Ishikawa (cell line): ENCODE measurements at regions not wholly inside any gene's neighbourhood (a gene's known extent, or its start where the extent isn't known, plus 50 kb on each side); places are given as distances from the start of the nearest gene placed in this dataset.

ENCODE experiments used
- CEBPB ChIP-seq: IDR thresholded peaks from 2 replicates; pipeline ENCODE4 v1.6.1; 2012
- CREB1 ChIP-seq: IDR thresholded peaks from 2 replicates; pipeline ENCODE4 v1.6.1; 2012; ENCODE audit warnings: low read depth
- EGR1 ChIP-seq: IDR thresholded peaks from 2 replicates; pipeline ENCODE4 v1.6.1; 2012
- EP300 ChIP-seq: IDR thresholded peaks from 2 replicates; pipeline ENCODE4 v1.6.1; 2012; ENCODE audit warnings: borderline replicate concordance
- FOXM1 ChIP-seq: IDR thresholded peaks from 2 replicates; pipeline ENCODE4 v1.6.1; 2012; ENCODE audit warnings: low read depth, borderline replicate concordance
- NFIC ChIP-seq: IDR thresholded peaks from 2 replicates; pipeline ENCODE4 v1.6.1; 2012
- RAD21 ChIP-seq: IDR thresholded peaks from 2 replicates; pipeline ENCODE4 v1.6.1; 2012; ENCODE audit warnings: low read depth
- TAF1 ChIP-seq: IDR thresholded peaks from 2 replicates; pipeline ENCODE4 v1.6.1; 2012; ENCODE audit warnings: low read depth, mild to moderate bottlenecking
- TCF12 ChIP-seq: IDR thresholded peaks from 2 replicates; pipeline ENCODE4 v1.6.1; 2012; ENCODE audit warnings: low read depth
- TEAD4 ChIP-seq: IDR thresholded peaks from 2 replicates; pipeline ENCODE4 v1.6.1; 2012
- ZBTB7A ChIP-seq: IDR thresholded peaks from 2 replicates; pipeline ENCODE4 v1.6.1; 2012; ENCODE audit warnings: low read depth
- TF ChIP-seq, protein P1 (sequence below): IDR thresholded peaks from 2 replicates; pipeline ENCODE4 v1.6.1; 2012; ENCODE audit warnings: low read depth, mild to moderate bottlenecking
- TF ChIP-seq, protein P2 (sequence below): IDR thresholded peaks from 2 replicates; pipeline ENCODE4 v1.6.1; 2012
- TF ChIP-seq, protein P3 (sequence below): IDR thresholded peaks from 2 replicates; pipeline ENCODE4 v1.6.1; 2012

DNA sequence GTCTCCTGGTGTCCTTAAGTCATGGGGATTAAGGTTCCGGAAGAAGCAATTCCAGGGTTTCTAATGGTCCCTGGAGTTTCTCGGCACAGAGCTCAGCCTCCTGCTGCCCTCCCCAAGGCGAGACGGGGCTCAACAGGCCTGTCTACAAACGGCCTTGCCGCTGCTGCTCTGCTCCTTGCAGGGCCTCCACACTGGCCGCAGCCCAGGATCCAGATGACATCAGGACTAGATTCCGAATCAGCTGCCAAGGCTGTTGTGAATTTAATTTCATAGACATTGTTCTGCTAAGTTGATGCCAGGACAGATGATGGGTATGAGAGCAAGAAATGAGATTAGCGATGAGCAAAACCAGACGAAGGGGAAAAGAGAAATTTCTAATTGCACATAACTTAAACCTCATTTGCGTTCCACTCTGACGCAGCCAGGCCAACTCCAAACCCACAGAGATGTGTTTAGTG is 103.6 kb upstream of the BACE2 start:
- no peak for TF ChIP-seq NFIC
- TF ChIP-seq RAD21 = no peak
- TF ChIP-seq EP300 = no peak
- no peak for TF ChIP-seq TCF12
- TF ChIP-seq, protein P1, sequence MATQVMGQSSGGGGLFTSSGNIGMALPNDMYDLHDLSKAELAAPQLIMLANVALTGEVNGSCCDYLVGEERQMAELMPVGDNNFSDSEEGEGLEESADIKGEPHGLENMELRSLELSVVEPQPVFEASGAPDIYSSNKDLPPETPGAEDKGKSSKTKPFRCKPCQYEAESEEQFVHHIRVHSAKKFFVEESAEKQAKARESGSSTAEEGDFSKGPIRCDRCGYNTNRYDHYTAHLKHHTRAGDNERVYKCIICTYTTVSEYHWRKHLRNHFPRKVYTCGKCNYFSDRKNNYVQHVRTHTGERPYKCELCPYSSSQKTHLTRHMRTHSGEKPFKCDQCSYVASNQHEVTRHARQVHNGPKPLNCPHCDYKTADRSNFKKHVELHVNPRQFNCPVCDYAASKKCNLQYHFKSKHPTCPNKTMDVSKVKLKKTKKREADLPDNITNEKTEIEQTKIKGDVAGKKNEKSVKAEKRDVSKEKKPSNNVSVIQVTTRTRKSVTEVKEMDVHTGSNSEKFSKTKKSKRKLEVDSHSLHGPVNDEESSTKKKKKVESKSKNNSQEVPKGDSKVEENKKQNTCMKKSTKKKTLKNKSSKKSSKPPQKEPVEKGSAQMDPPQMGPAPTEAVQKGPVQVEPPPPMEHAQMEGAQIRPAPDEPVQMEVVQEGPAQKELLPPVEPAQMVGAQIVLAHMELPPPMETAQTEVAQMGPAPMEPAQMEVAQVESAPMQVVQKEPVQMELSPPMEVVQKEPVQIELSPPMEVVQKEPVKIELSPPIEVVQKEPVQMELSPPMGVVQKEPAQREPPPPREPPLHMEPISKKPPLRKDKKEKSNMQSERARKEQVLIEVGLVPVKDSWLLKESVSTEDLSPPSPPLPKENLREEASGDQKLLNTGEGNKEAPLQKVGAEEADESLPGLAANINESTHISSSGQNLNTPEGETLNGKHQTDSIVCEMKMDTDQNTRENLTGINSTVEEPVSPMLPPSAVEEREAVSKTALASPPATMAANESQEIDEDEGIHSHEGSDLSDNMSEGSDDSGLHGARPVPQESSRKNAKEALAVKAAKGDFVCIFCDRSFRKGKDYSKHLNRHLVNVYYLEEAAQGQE = no peak
- TF ChIP-seq FOXM1 = no peak
- TF ChIP-seq, protein P2, sequence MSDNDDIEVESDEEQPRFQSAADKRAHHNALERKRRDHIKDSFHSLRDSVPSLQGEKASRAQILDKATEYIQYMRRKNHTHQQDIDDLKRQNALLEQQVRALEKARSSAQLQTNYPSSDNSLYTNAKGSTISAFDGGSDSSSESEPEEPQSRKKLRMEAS = no peak
- no peak for TF ChIP-seq TEAD4
- no peak for TF ChIP-seq EGR1
- no peak for TF ChIP-seq TAF1
- TF ChIP-seq, protein P3, sequence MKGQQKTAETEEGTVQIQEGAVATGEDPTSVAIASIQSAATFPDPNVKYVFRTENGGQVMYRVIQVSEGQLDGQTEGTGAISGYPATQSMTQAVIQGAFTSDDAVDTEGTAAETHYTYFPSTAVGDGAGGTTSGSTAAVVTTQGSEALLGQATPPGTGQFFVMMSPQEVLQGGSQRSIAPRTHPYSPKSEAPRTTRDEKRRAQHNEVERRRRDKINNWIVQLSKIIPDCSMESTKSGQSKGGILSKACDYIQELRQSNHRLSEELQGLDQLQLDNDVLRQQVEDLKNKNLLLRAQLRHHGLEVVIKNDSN = no peak
- no peak for TF ChIP-seq CREB1
- TF ChIP-seq ZBTB7A = no peak
- TF ChIP-seq CEBPB = no peak
